ENCODE measurements at regions not wholly inside any gene's neighbourhood (a gene's known extent, or its start where the extent isn't known, plus 50 kb on each side); places are given as distances from the start of the nearest gene placed in this dataset.

DNA sequence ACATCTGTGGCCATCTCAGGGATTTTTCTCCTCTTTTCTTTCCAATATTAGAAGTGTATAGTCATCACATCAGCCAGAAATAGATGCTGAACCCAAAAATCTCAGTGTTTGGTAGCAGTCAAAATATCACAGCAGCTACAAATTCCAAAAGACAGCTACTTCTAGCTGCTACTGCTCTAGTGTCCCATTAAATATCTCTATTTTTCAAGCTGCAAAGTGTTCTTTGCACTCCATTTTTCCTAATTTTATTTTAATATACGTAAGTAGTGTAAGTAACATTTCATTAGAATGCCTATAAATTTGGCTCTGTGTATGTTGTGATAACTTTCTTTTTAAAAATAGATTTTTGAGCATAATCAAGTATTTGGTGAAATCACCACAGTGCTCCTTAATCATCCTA, 967.3 kb downstream of the BCL11A start:
- DNase-seq (no peak), FAIRE-seq (no peak)
- Histone ChIP-seq H3K27ac (ENCODE audit: low read depth in 1 of 3, low read length in 2 of 3) (no peak overlapping the region), H3K4me3 (ENCODE audit: low read depth in 1 of 3, low read length in 3 of 3) (no peak overlapping the region), H3K27me3 (ENCODE audit: control insufficient read depth in 3 of 3, insufficient read depth in 3 of 3, low read length in 3 of 3) (no peaks in the 10 kb centered on the region), H3K9me3 (ENCODE audit: control insufficient read depth in 2 of 2, insufficient read depth in 1 of 2, low read depth in 1 of 2, low read length in 1 of 2) (no peaks in the 10 kb centered on the region), H3K36me3 (ENCODE audit: control insufficient read depth in 3 of 3, insufficient read depth in 2 of 3, low read depth in 1 of 3, low read length in 3 of 3) (no peaks in the 10 kb centered on the region), H3K4me1 (ENCODE audit: control insufficient read depth in 3 of 3, insufficient read depth in 2 of 3, low read depth in 1 of 3, low read length in 2 of 3) (peaks cover 3 to 23% (median 5%) of the 10 kb centered on the region in 3 donors)
- WGBS, 3 donors, result 88 to 95% (median 93%) methylated on average over 1 of the region's 1 CpG

DNA sequence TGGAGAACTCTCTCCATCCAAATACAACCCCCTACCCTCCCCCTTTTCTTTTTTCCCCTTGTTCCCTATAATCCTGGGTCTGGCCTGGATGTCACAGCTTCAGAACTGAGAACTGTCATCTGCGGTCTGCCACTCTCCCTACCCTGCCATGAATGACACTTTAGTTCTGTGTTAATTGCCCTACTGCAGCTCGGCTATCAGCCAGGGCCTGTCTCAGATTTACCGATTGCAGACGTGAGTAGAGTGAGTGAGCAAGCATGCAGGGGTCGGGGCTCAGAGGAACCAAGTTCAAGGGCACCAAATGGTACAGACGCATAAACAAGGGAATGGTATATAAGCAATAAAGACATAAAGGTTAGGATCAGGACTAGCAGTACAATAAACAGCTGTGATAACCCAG, 967.8 kb downstream of the BCL11A start:
- Histone ChIP-seq H3K36me3 (ENCODE audit: control insufficient read depth in 3 of 3, insufficient read depth in 2 of 3, low read depth in 1 of 3, low read length in 3 of 3) (no peaks in the 10 kb centered on the region), H3K27ac (ENCODE audit: low read depth in 1 of 3, low read length in 2 of 3) (no peak overlapping the region), H3K9me3 (ENCODE audit: control insufficient read depth in 2 of 2, insufficient read depth in 1 of 2, low read depth in 1 of 2, low read length in 1 of 2) (no peaks in the 10 kb centered on the region), H3K4me3 (ENCODE audit: low read depth in 1 of 3, low read length in 3 of 3) (no peak overlapping the region), H3K27me3 (ENCODE audit: control insufficient read depth in 3 of 3, insufficient read depth in 3 of 3, low read length in 3 of 3) (no peaks in the 10 kb centered on the region), H3K4me1 (ENCODE audit: control insufficient read depth in 3 of 3, insufficient read depth in 2 of 3, low read depth in 1 of 3, low read length in 2 of 3) (peaks cover 3 to 23% (median 5%) of the 10 kb centered on the region in 3 donors)
- peak; percentile 39 to 64 for DNase-seq
- 17 to 32% (median 18%) methylated on average over 6 of the region's 6 CpGs for WGBS, 3 donors
- no peak for FAIRE-seq

DNA sequence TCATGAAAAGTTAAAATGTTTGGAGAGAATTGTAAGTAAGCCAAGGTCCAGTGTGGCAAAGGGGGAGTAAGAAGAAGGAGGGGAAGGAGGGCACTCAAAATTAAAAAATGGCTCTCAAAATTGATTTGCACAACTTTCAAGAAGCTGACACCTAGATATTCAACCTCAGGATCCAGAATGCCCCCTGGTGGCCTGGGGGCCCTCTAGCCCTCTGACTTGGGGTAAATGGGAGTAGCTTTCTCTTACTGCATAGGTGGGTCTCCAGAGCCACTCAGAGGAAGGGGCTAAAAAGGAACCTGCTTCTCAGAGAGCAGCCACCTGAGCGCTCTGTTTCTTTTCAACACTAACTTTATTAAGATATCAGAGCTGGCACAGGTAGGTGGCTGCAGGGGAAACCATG, 968.5 kb downstream of the BCL11A start:
- DNase-seq, result peak in 1 of 2 donors; percentile 22
- FAIRE-seq, result no peak
- Histone ChIP-seq H3K27me3 (ENCODE audit: control insufficient read depth in 3 of 3, insufficient read depth in 3 of 3, low read length in 3 of 3) (no peaks in the 10 kb centered on the region), H3K27ac (ENCODE audit: low read depth in 1 of 3, low read length in 2 of 3) (no peak overlapping the region), H3K36me3 (ENCODE audit: control insufficient read depth in 3 of 3, insufficient read depth in 2 of 3, low read depth in 1 of 3, low read length in 3 of 3) (no peaks in the 10 kb centered on the region), H3K4me1 (ENCODE audit: control insufficient read depth in 3 of 3, insufficient read depth in 2 of 3, low read depth in 1 of 3, low read length in 2 of 3) (peaks cover 3 to 23% (median 5%) of the 10 kb centered on the region in 3 donors), H3K9me3 (ENCODE audit: control insufficient read depth in 2 of 2, insufficient read depth in 1 of 2, low read depth in 1 of 2, low read length in 1 of 2) (no peaks in the 10 kb centered on the region), H3K4me3 (ENCODE audit: low read depth in 1 of 3, low read length in 3 of 3) (no peak overlapping the region)
- 84 to 95% (median 88%) methylated on average over 1 of the region's 1 CpG for WGBS, 3 donors

DNA sequence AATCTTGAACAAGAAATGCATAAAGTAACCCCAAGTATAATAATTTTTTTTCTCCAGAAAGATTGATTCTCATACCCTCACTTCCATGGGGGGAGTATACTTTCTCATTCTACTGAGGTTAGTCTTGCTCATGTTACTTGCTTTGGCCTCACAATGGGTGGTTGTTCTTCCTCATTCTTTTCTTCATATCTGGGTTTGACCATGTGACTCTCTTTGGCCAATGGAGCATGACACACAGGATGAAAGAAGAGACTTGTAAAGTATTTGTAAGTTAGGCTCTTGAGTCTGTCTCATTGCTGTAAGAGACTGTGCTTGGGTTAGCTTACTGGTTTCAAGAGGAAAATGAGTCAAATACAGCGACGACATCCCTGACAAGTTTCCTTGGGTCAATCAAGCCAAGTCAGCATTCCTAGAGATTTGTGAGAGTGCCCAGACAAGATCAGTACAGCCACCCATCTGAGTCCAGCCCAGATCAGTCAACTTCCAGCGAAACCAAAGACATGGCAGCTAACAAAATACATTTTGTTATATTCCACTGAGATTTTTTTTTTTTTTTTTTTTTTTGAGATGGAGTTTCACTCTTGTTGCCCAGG, 970.2 kb downstream of the BCL11A start:
- 86 to 98% (median 97%) methylated on average over 3 of the region's 3 CpGs for WGBS, 3 donors
- no peaks in the 10 kb centered on the region for H3K36me3 ChIP-seq (ENCODE audit: control insufficient read depth in 3 of 3, insufficient read depth in 2 of 3, low read depth in 1 of 3, low read length in 3 of 3)
- peaks cover 3 to 18% (median 5%) of the 10 kb centered on the region in 3 donors for H3K4me1 ChIP-seq (ENCODE audit: control insufficient read depth in 3 of 3, insufficient read depth in 2 of 3, low read depth in 1 of 3, low read length in 2 of 3)
- no peak overlapping the region for H3K4me3 ChIP-seq (ENCODE audit: low read depth in 1 of 3, low read length in 3 of 3)
- no peaks in the 10 kb centered on the region for H3K27me3 ChIP-seq (ENCODE audit: control insufficient read depth in 3 of 3, insufficient read depth in 3 of 3, low read length in 3 of 3)
- no peak overlapping the region for H3K27ac ChIP-seq (ENCODE audit: low read depth in 1 of 3, low read length in 2 of 3)
- DNase-seq (no peak), FAIRE-seq (no peak)
- no peaks in the 10 kb centered on the region for H3K9me3 ChIP-seq (ENCODE audit: control insufficient read depth in 2 of 2, insufficient read depth in 1 of 2, low read depth in 1 of 2, low read length in 1 of 2)

DNA sequence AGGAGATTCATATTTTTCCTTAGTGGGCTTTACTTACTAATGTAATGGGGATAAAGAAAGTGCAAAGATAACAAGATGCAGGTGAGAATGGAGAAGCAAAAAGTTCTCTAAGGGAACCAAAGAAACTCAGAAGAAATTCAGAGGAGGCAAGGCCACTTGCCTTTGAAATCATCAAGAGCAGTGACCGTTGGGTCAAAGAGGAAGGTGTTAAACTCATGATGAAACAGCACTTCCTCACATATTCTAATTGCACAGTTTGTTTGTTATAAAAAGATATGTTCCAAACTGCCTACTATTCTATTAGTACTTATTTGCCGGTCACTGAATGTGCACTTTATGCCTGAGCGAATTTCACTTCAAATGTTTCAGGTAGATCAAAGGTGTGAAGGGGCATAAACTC, 975.1 kb downstream of the BCL11A start:
- DNase-seq (no peak), FAIRE-seq (no peak)
- no peak overlapping the region for H3K4me3 ChIP-seq (ENCODE audit: low read depth in 1 of 3, low read length in 3 of 3)
- H3K36me3 ChIP-seq (ENCODE audit: control insufficient read depth in 3 of 3, insufficient read depth in 2 of 3, low read depth in 1 of 3, low read length in 3 of 3), result no peaks in the 10 kb centered on the region
- 81 to 93% (median 90%) methylated on average over 3 of the region's 3 CpGs for WGBS, 3 donors
- H3K27ac ChIP-seq (ENCODE audit: low read depth in 1 of 3, low read length in 2 of 3), result no peak overlapping the region
- no peaks in the 10 kb centered on the region for H3K4me1 ChIP-seq (ENCODE audit: control insufficient read depth in 3 of 3, insufficient read depth in 2 of 3, low read depth in 1 of 3, low read length in 2 of 3)
- H3K27me3 ChIP-seq (ENCODE audit: control insufficient read depth in 3 of 3, insufficient read depth in 3 of 3, low read length in 3 of 3), result no peaks in the 10 kb centered on the region
- no peaks in the 10 kb centered on the region for H3K9me3 ChIP-seq (ENCODE audit: control insufficient read depth in 2 of 2, insufficient read depth in 1 of 2, low read depth in 1 of 2, low read length in 1 of 2)

DNA sequence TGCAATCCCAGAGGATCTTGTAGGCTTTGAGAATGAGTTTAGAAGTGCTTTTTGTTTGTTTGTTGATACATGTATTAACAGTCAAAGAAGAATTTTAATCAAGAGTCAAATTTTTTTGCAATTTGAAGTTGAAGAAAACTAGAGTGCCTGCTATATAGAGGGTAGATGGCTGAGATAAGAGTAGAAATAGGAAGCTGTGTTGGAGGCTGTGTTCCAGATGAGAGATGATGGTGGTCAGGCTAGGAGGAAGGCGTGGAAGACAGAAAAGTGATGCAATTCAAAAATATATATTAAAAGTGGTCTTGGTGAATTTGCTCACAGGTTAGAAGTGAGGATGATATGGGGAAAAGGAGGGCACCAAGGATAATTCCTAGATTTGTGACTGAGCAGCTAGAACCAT, 978.3 kb downstream of the BCL11A start:
- FAIRE-seq, result no peak
- no peak overlapping the region for H3K4me3 ChIP-seq (ENCODE audit: low read depth in 1 of 3, low read length in 3 of 3)
- no peaks in the 10 kb centered on the region for H3K27me3 ChIP-seq (ENCODE audit: control insufficient read depth in 3 of 3, insufficient read depth in 3 of 3, low read length in 3 of 3)
- no peaks in the 10 kb centered on the region for H3K9me3 ChIP-seq (ENCODE audit: control insufficient read depth in 2 of 2, insufficient read depth in 1 of 2, low read depth in 1 of 2, low read length in 1 of 2)
- H3K36me3 ChIP-seq (ENCODE audit: control insufficient read depth in 3 of 3, insufficient read depth in 2 of 3, low read depth in 1 of 3, low read length in 3 of 3), result no peaks in the 10 kb centered on the region
- H3K27ac ChIP-seq (ENCODE audit: low read depth in 1 of 3, low read length in 2 of 3), result no peak overlapping the region
- H3K4me1 ChIP-seq (ENCODE audit: control insufficient read depth in 3 of 3, insufficient read depth in 2 of 3, low read depth in 1 of 3, low read length in 2 of 3), result no peaks in the 10 kb centered on the region
- DNase-seq, result no peak
- 64 to 91% (median 86%) methylated on average over 1 of the region's 1 CpG for WGBS, 3 donors

DNA sequence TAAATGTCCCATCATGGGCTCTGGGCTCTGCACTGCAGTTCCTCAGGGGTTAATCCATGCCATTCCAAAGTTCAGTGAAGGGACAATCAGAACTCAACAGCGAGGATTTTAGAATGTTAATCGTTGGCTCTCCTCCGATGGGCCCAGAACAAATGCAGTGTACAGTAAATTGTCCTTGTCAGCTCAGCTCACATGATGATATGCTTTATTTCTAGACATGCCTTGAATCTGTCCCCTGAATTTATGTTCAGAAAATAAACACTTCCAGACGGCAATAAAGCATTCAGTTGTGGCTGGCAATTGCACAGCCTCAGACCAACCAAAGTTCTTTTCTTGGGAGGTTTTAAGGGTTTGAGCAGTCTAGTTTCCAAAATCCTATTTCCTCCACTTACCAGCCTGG, 981.2 kb downstream of the BCL11A start:
- peaks cover 2 to 8% (median 3%) of the 10 kb centered on the region in 3 donors for H3K4me1 ChIP-seq (ENCODE audit: control insufficient read depth in 3 of 3, insufficient read depth in 2 of 3, low read depth in 1 of 3, low read length in 2 of 3)
- no peak overlapping the region for H3K4me3 ChIP-seq (ENCODE audit: low read depth in 1 of 3, low read length in 3 of 3)
- no peaks in the 10 kb centered on the region for H3K36me3 ChIP-seq (ENCODE audit: control insufficient read depth in 3 of 3, insufficient read depth in 2 of 3, low read depth in 1 of 3, low read length in 3 of 3)
- FAIRE-seq (no peak), DNase-seq (no peak)
- WGBS, 3 donors, result 61 to 83% (median 77%) methylated on average over 4 of the region's 4 CpGs
- no peaks in the 10 kb centered on the region for H3K9me3 ChIP-seq (ENCODE audit: control insufficient read depth in 2 of 2, insufficient read depth in 1 of 2, low read depth in 1 of 2, low read length in 1 of 2)
- no peak overlapping the region for H3K27ac ChIP-seq (ENCODE audit: low read depth in 1 of 3, low read length in 2 of 3)
- H3K27me3 ChIP-seq (ENCODE audit: control insufficient read depth in 3 of 3, insufficient read depth in 3 of 3, low read length in 3 of 3), result no peaks in the 10 kb centered on the region

DNA sequence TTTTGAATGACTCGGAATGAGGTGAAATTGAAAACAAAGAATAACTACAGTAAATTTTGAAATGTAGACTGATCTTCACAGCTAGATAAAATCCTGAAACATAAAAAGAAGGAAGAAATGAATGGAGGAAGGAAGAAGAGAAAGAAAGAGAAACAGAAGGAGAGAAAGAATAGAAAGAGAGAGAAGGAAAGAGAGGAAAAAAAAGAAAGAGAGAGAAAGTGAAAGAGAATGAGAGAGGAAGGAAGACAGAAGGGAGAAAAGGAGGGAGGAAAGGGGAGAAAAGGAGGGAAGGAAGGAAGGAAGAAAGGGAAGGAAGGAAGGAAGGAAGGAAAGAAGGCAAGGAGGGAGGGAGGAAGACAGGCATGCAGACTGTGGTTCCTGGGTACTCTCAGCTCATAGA, 982.6 kb downstream of the BCL11A start:
- DNase-seq, result no peak
- no peaks in the 10 kb centered on the region for H3K27me3 ChIP-seq (ENCODE audit: control insufficient read depth in 3 of 3, insufficient read depth in 3 of 3, low read length in 3 of 3)
- no peak for FAIRE-seq
- H3K4me1 ChIP-seq (ENCODE audit: control insufficient read depth in 3 of 3, insufficient read depth in 2 of 3, low read depth in 1 of 3, low read length in 2 of 3), result peaks cover 3 to 9% (median 4%) of the 10 kb centered on the region in 3 donors
- no peaks in the 10 kb centered on the region for H3K9me3 ChIP-seq (ENCODE audit: control insufficient read depth in 2 of 2, insufficient read depth in 1 of 2, low read depth in 1 of 2, low read length in 1 of 2)
- H3K4me3 ChIP-seq (ENCODE audit: low read depth in 1 of 3, low read length in 3 of 3), result no peak overlapping the region
- no peak overlapping the region for H3K27ac ChIP-seq (ENCODE audit: low read depth in 1 of 3, low read length in 2 of 3)
- 94 to 96% (median 95%) methylated on average over 1 of the region's 1 CpG for WGBS, 3 donors
- H3K36me3 ChIP-seq (ENCODE audit: control insufficient read depth in 3 of 3, insufficient read depth in 2 of 3, low read depth in 1 of 3, low read length in 3 of 3), result no peaks in the 10 kb centered on the region

DNA sequence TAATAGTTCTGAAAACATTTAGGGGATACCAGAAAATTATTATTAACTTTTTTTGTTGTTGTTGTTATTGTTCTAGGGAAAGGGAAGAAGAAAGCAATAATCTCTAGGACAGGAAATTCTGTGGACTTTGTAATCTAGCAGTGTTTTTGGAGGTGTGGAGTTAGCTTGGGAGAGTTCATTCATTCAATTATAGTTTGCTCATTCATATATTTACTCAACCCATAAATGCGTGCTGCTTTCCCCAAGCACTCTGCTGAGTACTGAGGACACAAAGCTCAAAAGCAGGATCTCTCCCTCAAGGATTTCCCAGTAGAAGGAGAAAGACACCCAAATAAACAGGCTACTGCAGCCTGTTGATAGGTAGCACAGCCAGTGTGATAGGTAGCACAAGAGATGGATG, 984.3 kb downstream of the BCL11A start:
- WGBS, 3 donors, result 19 to 61% (median 21%) methylated on average over 1 of the region's 1 CpG
- no peaks in the 10 kb centered on the region for H3K27me3 ChIP-seq (ENCODE audit: control insufficient read depth in 3 of 3, insufficient read depth in 3 of 3, low read length in 3 of 3)
- no peaks in the 10 kb centered on the region for H3K36me3 ChIP-seq (ENCODE audit: control insufficient read depth in 3 of 3, insufficient read depth in 2 of 3, low read depth in 1 of 3, low read length in 3 of 3)
- no peaks in the 10 kb centered on the region for H3K9me3 ChIP-seq (ENCODE audit: control insufficient read depth in 2 of 2, insufficient read depth in 1 of 2, low read depth in 1 of 2, low read length in 1 of 2)
- FAIRE-seq (no peak), DNase-seq (no peak)
- no peak overlapping the region for H3K27ac ChIP-seq (ENCODE audit: low read depth in 1 of 3, low read length in 2 of 3)
- H3K4me3 ChIP-seq (ENCODE audit: low read depth in 1 of 3, low read length in 3 of 3), result no peak overlapping the region
- peaks cover 3 to 9% (median 4%) of the 10 kb centered on the region in 3 donors for H3K4me1 ChIP-seq (ENCODE audit: control insufficient read depth in 3 of 3, insufficient read depth in 2 of 3, low read depth in 1 of 3, low read length in 2 of 3)

Measured in small intestine (tissue), 7 donors.